ENCODE measurements at regions not wholly inside any gene's neighbourhood (a gene's known extent, or its start where the extent isn't known, plus 50 kb on each side); places are given as distances from the start of the nearest gene placed in this dataset.

GRCh38 chrX:42022158-42022557 lies 98.8 kb upstream of the CASK start:
- Histone ChIP-seq H3K27ac (ENCODE audit: low read length) (no peak overlapping the region), H3K9me3 (ENCODE audit: control insufficient read depth, insufficient read depth, low read depth, low read length) (no peaks in the 10 kb centered on the region), H3K36me3 (ENCODE audit: control insufficient read depth, insufficient read depth, low read length) (no peaks in the 10 kb centered on the region), H3K4me3 (ENCODE audit: low read depth in 2 of 2, low read length in 2 of 2) (no peak overlapping the region), H3K27me3 (ENCODE audit: control insufficient read depth, insufficient read depth, low read length) (no peaks in the 10 kb centered on the region), H3K4me1 (ENCODE audit: control insufficient read depth, insufficient read depth, low read length) (no peaks in the 10 kb centered on the region)
- TF ChIP-seq SIN3A (IDR thresholded peaks at IDR 0.05; ENCODE audit: borderline replicate concordance, insufficient read depth, low read depth, low read length) (no peak), TCF7L2 (IDR thresholded peaks at IDR 0.05; ENCODE audit: low read depth, low read length) (no peak), POLR2AphosphoS5 (IDR thresholded peaks at IDR 0.05; ENCODE audit: low read depth, low read length) (no peak)
- TF ChIP-seq, protein P1, sequence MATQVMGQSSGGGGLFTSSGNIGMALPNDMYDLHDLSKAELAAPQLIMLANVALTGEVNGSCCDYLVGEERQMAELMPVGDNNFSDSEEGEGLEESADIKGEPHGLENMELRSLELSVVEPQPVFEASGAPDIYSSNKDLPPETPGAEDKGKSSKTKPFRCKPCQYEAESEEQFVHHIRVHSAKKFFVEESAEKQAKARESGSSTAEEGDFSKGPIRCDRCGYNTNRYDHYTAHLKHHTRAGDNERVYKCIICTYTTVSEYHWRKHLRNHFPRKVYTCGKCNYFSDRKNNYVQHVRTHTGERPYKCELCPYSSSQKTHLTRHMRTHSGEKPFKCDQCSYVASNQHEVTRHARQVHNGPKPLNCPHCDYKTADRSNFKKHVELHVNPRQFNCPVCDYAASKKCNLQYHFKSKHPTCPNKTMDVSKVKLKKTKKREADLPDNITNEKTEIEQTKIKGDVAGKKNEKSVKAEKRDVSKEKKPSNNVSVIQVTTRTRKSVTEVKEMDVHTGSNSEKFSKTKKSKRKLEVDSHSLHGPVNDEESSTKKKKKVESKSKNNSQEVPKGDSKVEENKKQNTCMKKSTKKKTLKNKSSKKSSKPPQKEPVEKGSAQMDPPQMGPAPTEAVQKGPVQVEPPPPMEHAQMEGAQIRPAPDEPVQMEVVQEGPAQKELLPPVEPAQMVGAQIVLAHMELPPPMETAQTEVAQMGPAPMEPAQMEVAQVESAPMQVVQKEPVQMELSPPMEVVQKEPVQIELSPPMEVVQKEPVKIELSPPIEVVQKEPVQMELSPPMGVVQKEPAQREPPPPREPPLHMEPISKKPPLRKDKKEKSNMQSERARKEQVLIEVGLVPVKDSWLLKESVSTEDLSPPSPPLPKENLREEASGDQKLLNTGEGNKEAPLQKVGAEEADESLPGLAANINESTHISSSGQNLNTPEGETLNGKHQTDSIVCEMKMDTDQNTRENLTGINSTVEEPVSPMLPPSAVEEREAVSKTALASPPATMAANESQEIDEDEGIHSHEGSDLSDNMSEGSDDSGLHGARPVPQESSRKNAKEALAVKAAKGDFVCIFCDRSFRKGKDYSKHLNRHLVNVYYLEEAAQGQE (IDR thresholded peaks at IDR 0.05; ENCODE audit: insufficient read depth in 1 of 2, low read depth in 2 of 2, low read length in 1 of 2), result no peak
- TF ChIP-seq, protein P2, sequence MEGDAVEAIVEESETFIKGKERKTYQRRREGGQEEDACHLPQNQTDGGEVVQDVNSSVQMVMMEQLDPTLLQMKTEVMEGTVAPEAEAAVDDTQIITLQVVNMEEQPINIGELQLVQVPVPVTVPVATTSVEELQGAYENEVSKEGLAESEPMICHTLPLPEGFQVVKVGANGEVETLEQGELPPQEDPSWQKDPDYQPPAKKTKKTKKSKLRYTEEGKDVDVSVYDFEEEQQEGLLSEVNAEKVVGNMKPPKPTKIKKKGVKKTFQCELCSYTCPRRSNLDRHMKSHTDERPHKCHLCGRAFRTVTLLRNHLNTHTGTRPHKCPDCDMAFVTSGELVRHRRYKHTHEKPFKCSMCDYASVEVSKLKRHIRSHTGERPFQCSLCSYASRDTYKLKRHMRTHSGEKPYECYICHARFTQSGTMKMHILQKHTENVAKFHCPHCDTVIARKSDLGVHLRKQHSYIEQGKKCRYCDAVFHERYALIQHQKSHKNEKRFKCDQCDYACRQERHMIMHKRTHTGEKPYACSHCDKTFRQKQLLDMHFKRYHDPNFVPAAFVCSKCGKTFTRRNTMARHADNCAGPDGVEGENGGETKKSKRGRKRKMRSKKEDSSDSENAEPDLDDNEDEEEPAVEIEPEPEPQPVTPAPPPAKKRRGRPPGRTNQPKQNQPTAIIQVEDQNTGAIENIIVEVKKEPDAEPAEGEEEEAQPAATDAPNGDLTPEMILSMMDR (IDR thresholded peaks at IDR 0.05), result no peak
- in situ Hi-C loops (cut with HindIII; ENCODE audit: low pct_unique_long_range_greater_than_20kb, low sequenced_read_pairs), result no loop called here
- CTCF ChIA-PET, result no interaction called here
- no peak for DNase-seq (ENCODE audit: low read depth, low spot score)
- ATAC-seq, result no peak
- POLR2A ChIA-PET, result no interaction called here
- intact Hi-C loops (cut with micrococcal nuclease; ENCODE audit: unreplicated experiment), result no loop called here
- BruUV-seq (replicated peaks), result no TSS peak

DNA sequence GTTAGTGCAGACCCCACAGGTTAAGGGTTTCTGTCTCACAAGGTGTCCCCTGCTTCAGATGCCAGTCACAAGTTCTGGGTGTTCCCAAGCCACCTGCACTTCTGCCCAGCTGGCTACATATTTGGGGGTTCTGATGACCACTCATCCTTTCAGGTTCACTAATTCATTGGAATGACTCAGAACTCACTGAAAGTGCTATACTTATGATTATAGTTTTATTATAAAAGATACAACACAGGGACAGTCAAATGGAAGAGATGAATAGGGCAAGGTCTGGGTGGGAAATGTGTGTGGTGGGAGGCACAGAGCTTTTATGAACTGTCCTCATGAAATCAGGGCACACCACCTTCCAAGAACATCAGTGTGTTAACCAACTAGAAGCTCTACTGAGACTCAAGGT lies 97.7 kb upstream of the CASK start:
- Histone ChIP-seq H3K27ac (ENCODE audit: low read length) (no peak overlapping the region), H3K4me1 (ENCODE audit: control insufficient read depth, insufficient read depth, low read length) (no peaks in the 10 kb centered on the region), H3K9me3 (ENCODE audit: control insufficient read depth, insufficient read depth, low read depth, low read length) (no peaks in the 10 kb centered on the region), H3K27me3 (ENCODE audit: control insufficient read depth, insufficient read depth, low read length) (no peaks in the 10 kb centered on the region), H3K36me3 (ENCODE audit: control insufficient read depth, insufficient read depth, low read length) (no peaks in the 10 kb centered on the region), H3K4me3 (ENCODE audit: low read depth in 2 of 2, low read length in 2 of 2) (no peak overlapping the region)
- TF ChIP-seq SIN3A (IDR thresholded peaks at IDR 0.05; ENCODE audit: borderline replicate concordance, insufficient read depth, low read depth, low read length) (no peak), POLR2AphosphoS5 (IDR thresholded peaks at IDR 0.05; ENCODE audit: low read depth, low read length) (no peak), TCF7L2 (IDR thresholded peaks at IDR 0.05; ENCODE audit: low read depth, low read length) (no peak)
- TF ChIP-seq, protein P2 (IDR thresholded peaks at IDR 0.05), result no peak
- TF ChIP-seq, protein P1 (IDR thresholded peaks at IDR 0.05; ENCODE audit: insufficient read depth in 1 of 2, low read depth in 2 of 2, low read length in 1 of 2), result no peak
- ATAC-seq (no peak), DNase-seq (ENCODE audit: low read depth, low spot score) (no peak)
- BruUV-seq (replicated peaks), result no TSS peak
- ChIA-PET POLR2A (no interaction called here), CTCF (no interaction called here)
- in situ Hi-C loops (cut with HindIII; ENCODE audit: low pct_unique_long_range_greater_than_20kb, low sequenced_read_pairs) (no loop called here), intact Hi-C loops (cut with micrococcal nuclease; ENCODE audit: unreplicated experiment) (no loop called here)

Data from Panc1 (cell line).